G401.6 (cell line): ENCODE measurements at regions not wholly inside any gene's neighbourhood (a gene's known extent, or its start where the extent isn't known, plus 50 kb on each side); places are given as distances from the start of the nearest gene placed in this dataset.
A peak's percentile ranks its signal among the peaks of the same experiment; 100 is the strongest.
"Not testable (repeated sequence)": the region's sequence is repeated elsewhere in the genome, so short reads cannot be mapped to it uniquely, and the experiment has no call there.

Source experiments
- FAIRE-seq: peaks from 2 replicates; lab custom pipeline; 2012; peaks lifted over from hg19 to GRCh38; lab: Jason Lieb, UNC

DNA sequence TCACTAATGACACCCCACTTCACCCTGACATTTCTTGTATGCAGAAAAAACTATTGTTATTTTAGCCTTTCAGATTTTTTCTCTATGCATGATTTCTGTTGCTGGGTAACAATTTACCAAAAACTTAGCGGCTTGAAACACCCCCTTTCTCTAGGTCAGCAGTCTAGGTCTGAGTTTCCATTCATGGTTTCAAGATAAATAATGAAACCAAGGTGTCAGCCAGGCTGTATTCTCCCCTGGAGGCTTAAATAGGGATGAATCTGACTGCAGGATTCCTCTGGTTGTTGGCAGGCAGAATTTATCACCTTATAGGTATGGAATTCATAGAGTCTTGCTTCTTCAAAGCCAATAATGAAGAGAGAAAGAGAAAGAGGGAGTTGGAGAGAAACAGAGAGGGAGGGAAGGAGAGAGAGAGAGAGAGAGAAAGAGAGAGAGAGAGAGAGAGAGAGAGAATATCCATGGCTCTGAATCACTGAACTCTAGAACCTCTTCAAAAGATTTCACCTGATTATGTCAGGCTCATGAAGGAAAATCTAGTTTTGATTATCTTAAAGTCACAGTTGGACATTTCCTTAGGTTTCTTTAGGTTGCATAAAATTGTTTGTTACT is 1224.6 kb upstream of the LRRTM3 start:
- FAIRE-seq, result no peak

DNA sequence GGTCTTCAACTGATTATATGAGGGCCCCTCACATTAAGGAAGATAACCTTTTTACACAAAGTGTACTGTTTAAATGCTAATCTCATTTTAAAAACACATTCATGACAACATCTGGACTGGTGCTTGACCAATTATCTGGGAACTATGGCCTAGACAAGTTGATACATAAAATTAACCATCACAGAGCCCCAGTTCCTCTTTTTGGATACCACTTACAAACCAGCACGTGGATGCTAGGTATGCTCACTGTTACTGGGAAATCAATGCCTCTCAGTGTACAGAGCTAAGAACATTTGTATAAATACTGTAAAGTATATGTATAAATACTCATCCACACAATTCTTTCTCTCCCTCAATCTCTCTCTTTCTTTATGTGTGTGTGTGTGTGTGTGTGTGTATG is 1217.8 kb upstream of the LRRTM3 start:
- FAIRE-seq, result no peak

DNA sequence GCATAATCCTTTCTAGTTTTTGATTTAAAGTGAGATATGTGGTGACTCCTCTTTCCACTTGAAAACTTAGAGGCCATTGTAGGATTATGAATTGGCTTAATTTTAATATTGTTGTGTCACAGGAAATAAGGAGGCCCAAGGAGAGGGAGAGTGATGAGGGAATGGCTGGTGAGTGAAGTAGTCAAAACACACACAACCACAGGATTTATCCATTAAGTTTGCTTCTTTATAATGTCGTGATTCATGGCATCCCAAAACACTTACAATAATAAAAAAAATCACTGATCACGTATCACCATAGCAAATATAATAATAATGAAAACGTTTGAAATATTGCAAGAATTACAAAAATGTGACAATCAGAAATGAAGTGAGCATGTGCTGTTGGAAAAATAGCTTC is 1215.5 kb upstream of the LRRTM3 start:
- FAIRE-seq, result no peak

DNA sequence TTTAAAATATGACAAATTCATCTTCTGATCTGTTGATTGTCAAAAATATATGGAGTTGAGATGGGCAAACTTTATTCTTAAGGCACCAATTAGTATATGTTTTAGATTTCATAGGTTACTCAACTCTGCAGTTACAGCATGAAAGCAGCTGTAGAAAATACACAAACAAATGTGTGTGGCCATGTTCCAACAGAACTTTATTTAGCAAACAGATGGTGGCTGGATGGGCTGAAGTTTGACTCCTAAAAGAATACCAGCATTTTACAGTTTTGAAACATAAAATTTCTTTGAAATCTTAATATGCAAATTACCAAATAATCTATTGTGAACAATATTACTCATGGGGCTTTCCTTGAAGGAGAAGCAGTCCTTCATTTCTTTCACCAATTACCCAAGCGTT is 1206.0 kb upstream of the LRRTM3 start:
- no peak for FAIRE-seq

DNA sequence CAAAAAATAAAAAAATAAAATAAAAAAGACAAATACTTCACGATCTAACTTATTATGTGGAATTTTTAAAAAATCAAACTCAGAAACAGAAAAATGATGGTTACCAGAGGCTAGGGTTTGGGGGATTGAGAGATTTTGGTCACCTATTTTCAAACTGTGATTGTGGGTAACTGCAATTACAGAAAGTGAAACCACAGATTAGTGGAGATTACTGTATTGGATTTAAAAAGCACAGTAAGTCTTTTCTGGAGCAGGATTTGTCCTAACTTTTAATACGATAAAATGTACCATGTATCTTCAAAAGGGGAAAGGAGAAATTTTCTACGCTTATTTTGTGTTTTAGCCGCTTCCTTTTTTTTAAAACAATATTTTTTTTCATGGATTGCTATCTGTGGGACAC is 1204.9 kb upstream of the LRRTM3 start:
- FAIRE-seq, result no peak

DNA sequence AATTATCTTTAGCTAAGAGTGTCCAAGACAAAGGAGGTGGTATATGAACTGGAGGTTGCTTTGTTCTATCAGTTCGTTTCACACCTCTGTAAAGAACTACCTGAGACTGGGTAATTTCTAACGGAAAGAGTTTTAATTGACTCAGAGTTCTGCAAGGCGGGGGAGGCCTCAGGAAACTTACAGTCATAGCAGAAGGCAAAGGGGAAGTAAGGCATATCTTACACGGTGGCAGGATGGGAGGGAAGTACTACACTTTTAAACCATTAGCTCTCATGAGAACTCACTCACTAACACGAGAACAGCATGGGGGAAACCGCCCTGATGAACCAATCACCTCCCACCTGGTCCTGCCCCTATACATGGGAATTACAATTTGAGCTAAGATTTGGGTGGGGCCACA is 1202.3 kb upstream of the LRRTM3 start:
- FAIRE-seq, result no peak

- no peak for FAIRE-seq
These were observed 1190.5 kb upstream of the LRRTM3 start for GRCh38 chr10:65735382-65735781.

- no peak for FAIRE-seq
These were observed 1182.9 kb upstream of the LRRTM3 start for GRCh38 chr10:65742906-65743305.

DNA sequence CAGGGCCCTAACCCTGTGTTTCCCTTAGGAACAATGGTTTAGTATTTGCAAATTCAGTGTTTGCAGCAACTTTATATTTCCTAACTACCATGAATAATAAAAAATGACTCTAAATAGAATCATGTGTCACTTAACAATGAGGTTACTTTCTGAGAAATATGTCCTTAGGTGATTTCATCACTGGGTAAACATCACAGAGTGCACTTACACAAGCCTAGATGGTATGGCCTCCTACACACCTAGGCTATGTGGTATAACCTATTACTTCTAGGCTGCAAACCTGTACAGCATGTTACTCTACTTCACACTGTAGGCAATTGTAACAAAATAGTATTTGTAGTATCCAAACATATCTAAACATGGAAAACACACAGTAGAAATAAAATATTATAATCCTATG is 1174.6 kb upstream of the LRRTM3 start:
- FAIRE-seq, result no peak

DNA sequence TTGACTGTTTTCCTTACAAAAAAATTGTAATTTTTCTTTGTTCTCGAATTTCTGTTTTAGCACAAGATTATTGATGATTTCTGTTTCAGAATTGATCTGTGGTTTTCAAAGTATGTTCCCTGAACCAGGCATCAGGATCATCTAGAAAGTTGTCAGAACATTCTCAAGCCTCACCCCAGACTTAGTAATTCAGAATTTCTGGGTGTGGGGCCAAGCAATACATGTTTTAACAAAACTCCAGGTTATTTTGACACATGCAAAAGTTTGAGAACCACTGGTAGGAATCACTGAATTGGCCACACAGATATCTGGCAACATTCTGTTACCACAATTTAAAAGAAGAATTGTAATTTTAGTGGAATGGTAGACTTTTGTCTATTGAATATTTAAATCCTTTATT is 1173.9 kb upstream of the LRRTM3 start:
- no peak for FAIRE-seq

GRCh38 chr10:65753532-65753931 is 1172.3 kb upstream of the LRRTM3 start:
- no peak for FAIRE-seq

GRCh38 chr10:65754112-65754511 is 1171.7 kb upstream of the LRRTM3 start:
- FAIRE-seq, result no peak

- FAIRE-seq, result no peak
These were observed 1163.5 kb upstream of the LRRTM3 start for GRCh38 chr10:65762311-65762710.

- FAIRE-seq, result no peak
These were observed 1160.8 kb upstream of the LRRTM3 start for GRCh38 chr10:65765006-65765541.

- FAIRE-seq, result no peak
These were observed 1156.0 kb upstream of the LRRTM3 start for GRCh38 chr10:65769828-65770227.

DNA sequence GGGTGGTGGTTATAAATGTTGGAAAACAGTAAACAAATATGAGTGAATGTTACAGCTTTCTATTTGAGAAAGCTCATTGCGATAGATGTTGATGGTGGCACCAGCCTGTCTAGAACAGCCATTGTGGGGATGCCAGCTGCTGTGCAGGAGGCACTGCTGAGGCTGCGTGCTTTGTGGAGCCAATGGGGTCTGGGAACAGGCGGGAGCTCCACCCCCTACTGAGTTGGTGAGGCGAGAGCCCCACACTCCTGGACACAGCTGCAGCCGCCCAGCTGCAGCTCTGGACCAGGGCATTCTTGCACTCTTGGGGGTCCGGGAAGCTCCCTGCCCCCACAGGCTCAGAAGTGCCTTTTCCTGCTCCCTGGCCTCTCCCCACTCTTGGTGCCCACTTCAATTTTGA is 1147.1 kb upstream of the LRRTM3 start:
- FAIRE-seq, result no peak

DNA sequence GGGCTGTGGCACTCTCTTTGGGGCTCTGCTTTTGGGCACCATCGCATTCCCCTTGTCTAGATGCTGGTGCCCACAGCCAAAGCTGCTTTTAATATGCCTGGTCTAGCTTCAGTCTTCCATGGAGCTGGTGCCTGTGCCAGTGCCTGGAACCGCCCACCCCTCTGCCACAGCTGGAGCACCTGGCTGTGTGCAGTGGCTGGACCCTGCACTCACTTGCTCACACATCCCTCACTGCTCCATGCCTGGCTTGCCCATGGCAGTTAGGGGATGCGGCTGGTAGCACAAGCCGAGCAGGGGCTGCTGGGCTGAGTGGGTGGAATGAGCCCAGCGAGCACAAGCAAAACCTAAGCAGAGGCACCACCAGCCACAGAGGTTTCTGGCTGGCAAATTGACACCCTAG is 1145.9 kb upstream of the LRRTM3 start:
- no peak for FAIRE-seq

DNA sequence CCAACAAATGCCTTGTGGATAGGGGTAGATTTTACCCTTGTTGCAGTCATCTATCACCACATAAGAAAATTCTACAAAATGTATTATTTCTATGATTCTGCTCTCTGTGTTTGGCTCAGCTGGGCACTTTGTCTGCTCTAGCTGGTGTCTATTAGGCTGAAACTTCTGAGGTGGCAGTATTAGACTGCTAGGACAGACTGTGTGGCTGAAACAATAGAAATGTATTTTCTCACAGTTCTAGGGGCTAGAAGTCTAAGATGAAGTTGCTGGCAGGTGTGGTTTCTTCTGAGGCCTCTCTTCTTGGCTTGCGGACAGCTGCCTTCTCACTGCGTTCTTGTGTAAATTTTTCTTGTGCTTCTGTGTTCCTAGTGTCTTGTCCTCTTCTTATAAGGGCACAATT is 1139.6 kb upstream of the LRRTM3 start:
- FAIRE-seq, result no peak

- no peak for FAIRE-seq
These were observed 1138.3 kb upstream of the LRRTM3 start for GRCh38 chr10:65787571-65787970.

DNA sequence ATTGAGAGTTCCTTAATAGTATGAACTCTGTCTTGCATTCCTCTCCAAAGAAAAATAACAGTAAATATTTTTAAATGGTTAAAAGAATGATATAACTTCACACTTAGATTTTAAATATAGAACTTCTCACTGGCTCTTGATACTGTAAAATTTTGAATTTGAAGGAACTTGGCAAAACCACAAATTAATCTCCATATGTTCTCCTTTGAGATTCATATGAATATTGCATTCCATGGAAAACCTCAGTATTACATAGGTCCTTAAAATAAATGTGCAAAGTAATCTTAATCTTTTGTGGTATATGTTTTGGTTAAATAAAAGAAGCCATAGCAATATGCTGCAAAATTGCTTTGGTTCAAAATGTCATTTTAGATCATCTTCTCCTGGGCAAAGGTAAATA is 1137.6 kb upstream of the LRRTM3 start:
- no peak for FAIRE-seq

DNA sequence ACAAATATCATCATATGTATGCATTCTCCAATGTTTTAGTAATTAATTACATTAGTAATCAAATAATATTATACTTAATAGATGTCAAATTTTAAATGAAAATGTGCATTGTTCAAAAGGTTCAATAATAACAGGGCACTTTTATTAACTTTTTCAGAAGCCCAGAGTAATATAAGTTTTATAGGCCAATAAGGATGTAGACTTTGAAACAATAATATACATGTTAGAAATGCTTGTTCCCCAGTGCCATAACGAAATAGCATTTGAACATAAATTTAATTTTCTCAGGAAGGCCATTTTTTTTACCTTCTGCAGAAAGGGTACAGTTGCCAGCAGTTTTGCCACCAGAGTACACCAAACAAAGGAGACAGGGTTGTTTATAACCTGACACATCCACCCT is 1133.9 kb upstream of the LRRTM3 start:
- peak; percentile 17 for FAIRE-seq

DNA sequence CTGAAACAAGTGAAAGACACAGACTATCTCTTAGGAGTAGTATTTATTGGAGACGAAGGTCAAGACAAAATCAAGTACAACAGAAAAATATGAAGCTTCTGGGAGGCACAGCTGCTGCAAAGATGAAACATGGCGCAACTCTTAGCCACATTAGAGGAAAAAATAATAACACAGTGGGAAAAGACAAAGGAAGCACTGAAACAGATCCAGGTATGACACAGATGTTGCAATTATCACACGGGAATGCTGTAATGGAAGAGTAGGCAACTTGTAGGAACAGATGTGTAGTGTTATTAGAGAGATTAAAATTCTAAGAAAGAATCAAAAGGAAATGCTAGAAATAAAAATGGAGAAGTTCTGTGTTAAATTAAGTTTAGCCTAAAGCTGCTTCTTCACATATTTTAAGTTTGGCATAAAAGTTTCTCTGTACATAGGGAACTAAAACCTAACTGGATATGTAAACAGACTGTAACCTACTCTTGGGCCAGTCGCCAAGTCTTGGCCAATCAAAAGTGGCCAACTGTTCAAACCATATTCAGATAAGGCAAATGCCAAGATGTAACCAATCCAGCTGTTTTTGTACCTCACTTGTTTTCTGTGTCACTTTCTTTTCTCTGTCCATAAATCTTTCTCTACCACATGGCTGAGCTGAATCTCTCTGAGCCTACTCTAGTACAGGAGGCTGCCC is 1132.0 kb upstream of the LRRTM3 start:
- no peak for FAIRE-seq

- not testable (repeated sequence) for FAIRE-seq
These were observed 1131.0 kb upstream of the LRRTM3 start for GRCh38 chr10:65794861-65795260.

DNA sequence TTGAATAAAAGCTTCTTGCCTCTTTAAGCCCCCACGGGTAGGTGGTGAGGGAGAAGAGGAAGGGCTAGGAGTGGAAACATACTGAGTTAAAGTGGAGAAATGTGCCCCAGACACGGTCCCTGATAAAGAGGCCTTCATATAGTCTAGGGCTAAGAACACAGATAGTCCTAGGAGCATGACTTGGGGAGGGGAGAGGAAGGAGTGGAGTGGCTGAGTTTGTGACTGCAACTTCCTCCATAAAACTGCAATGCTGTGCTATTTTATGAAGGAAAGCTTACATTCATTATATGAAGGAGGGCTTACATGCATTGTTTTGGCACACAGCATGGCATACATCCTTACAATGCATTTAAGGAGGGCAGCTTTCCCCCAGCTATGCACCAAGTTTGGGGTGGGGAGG is 1129.4 kb upstream of the LRRTM3 start:
- FAIRE-seq, result no peak
